Endothelial cell of umbilical vein (primary cell): ENCODE measurements at regions not wholly inside any gene's neighbourhood (a gene's known extent, or its start where the extent isn't known, plus 50 kb on each side); places are given as distances from the start of the nearest gene placed in this dataset.

Experiments used
- BruUV-seq: library from RNA; stranded (reverse); fragments of 400-500 nt; replicated peaks from 2 replicates; lab custom pipeline; 2021; lab: Mats Ljungman, UMichigan
- CTCF ChIA-PET: fragments of 300-600, 350-600 bp; sonication (Branson Sonifier 250); formaldehyde crosslinking; loops from one replicate; lab custom pipeline; 2021; ENCODE audit warnings: antibody characterized with exemption, inconsistent platforms; lab: Charles Lee
- POLR2A ChIA-PET: fragments of 300-600, 350-600 bp; sonication (Branson Sonifier 250); formaldehyde crosslinking; loops from one replicate; lab custom pipeline; 2021; ENCODE audit warnings: antibody characterized with exemption, inconsistent platforms; lab: Charles Lee
- DNase-seq: peaks from one replicate; pipeline ENCODE4 v3.0.0-alpha.2; 2011; ENCODE audit warnings: low read depth, low spot score
- FAIRE-seq: peaks from 2 replicates; lab custom pipeline; 2011; peaks lifted over from hg19 to GRCh38; lab: Jason Lieb, UNC
- H2AFZ ChIP-seq: 2 replicates; pipeline ENCODE4 v1.6.0; 2012; ENCODE audit warnings: low read depth, low read length, control low read depth, inconsistent platforms
- H3K27ac ChIP-seq: 2 replicates; pipeline ENCODE4 v1.5.1; 2011; ENCODE audit warnings: low read depth, mild to moderate bottlenecking, control low read depth, low read length, moderate library complexity; ENCODE audit not compliant: insufficient read depth
- H3K27me3 ChIP-seq, 2 experiments: 2 replicates each; pipeline versions ENCODE4 v1.6.0 to v1.6.1; 2011; ENCODE audit warnings: low read length in 2 of 2, mixed read lengths in 1 of 2; ENCODE audit not compliant: control insufficient read depth in 2 of 2, insufficient read depth in 2 of 2
- H3K36me3 ChIP-seq, 2 experiments: 2 replicates in 1 of 2; 3 replicates in 1 of 2; pipeline ENCODE4 v1.5.1; 2011; ENCODE audit warnings: low read length in 2 of 2, mild to moderate bottlenecking in 1 of 2, moderate library complexity in 1 of 2; ENCODE audit not compliant: control insufficient read depth in 2 of 2, insufficient read depth in 2 of 2; ENCODE audit errors: extremely low read depth in 1 of 2
- H3K4me1 ChIP-seq: 3 replicates; pipeline ENCODE4 v1.5.1; 2011; ENCODE audit warnings: mild to moderate bottlenecking, low read length; ENCODE audit not compliant: control insufficient read depth, insufficient read depth; ENCODE audit errors: extremely low read depth
- H3K4me2 ChIP-seq: 2 replicates; pipeline ENCODE4 v1.6.1; 2011; ENCODE audit warnings: low read length, control low read depth, mixed read lengths; ENCODE audit not compliant: insufficient read depth
- H3K4me3 ChIP-seq, 3 experiments: fragments of 200-600 bp in 1 of 3; sonication (generic), shearing (Covaris generic) in 1 of 3; replicated peaks in 1 of 3; 2 replicates each; pipeline ENCODE4 v1.5.1; 2011 to 2016; ENCODE audit warnings: control low read depth in 3 of 3, low read length in 3 of 3, mild to moderate bottlenecking in 2 of 3, inconsistent platforms in 1 of 3, low read depth in 1 of 3, moderate library complexity in 1 of 3; ENCODE audit not compliant: insufficient read depth in 1 of 3
- H3K79me2 ChIP-seq: 2 replicates; pipeline ENCODE4 v1.6.0; 2012; ENCODE audit warnings: low read length, inconsistent platforms; ENCODE audit not compliant: control insufficient read depth, insufficient read depth
- H3K9ac ChIP-seq: replicated peaks from 2 replicates; pipeline ENCODE3; 2011; ENCODE audit warnings: low read length, control low read depth; ENCODE audit not compliant: insufficient read depth; ENCODE audit errors: extremely low read depth
- H3K9me1 ChIP-seq: replicated peaks from 3 replicates; pipeline ENCODE4 v1.6.0; 2011; ENCODE audit warnings: mild to moderate bottlenecking, low read length; ENCODE audit not compliant: control insufficient read depth, insufficient read depth; ENCODE audit errors: extremely low read depth
- H3K9me3 ChIP-seq: replicated peaks from 2 replicates; pipeline ENCODE4 v1.5.1; 2012; ENCODE audit warnings: low read length, inconsistent platforms; ENCODE audit not compliant: control insufficient read depth, insufficient read depth
- H4K20me1 ChIP-seq: replicated peaks from 2 replicates; pipeline ENCODE3; 2011; ENCODE audit warnings: mild to moderate bottlenecking, low read length; ENCODE audit not compliant: control insufficient read depth, insufficient read depth; ENCODE audit errors: extremely low read depth
- CTCF ChIP-seq, 2 donors: IDR thresholded peaks; 1 replicate in 1 of 2; 2 replicates in 1 of 2; pipeline ENCODE4 v1.5.1; 2011; ENCODE audit warnings: low read length in 2 of 2, mild to moderate bottlenecking in 2 of 2, moderate library complexity in 2 of 2, control low read depth in 1 of 2, inconsistent platforms in 1 of 2, low read depth in 1 of 2; ENCODE audit not compliant: insufficient read depth in 1 of 2; ENCODE audit errors: extremely low read depth in 1 of 2
- EZH2 ChIP-seq: IDR thresholded peaks from 2 replicates; pipeline ENCODE4 v1.6.1; 2012; ENCODE audit warnings: borderline replicate concordance, low read depth, mild to moderate bottlenecking, moderate library complexity, low read length, inconsistent platforms; ENCODE audit not compliant: severe bottlenecking
- FOS ChIP-seq: IDR thresholded peaks from 2 replicates; pipeline ENCODE4 v1.6.1; 2011; ENCODE audit warnings: mild to moderate bottlenecking, low read length, moderate library complexity, borderline replicate concordance; ENCODE audit not compliant: insufficient read depth
- GATA2 ChIP-seq: IDR thresholded peaks from 2 replicates; pipeline ENCODE4 v1.7.0; 2011; ENCODE audit warnings: low read depth, mild to moderate bottlenecking, moderate library complexity, mixed read lengths, low read length; ENCODE audit not compliant: insufficient read length, insufficient read depth
- JUN ChIP-seq: IDR thresholded peaks from 2 replicates; pipeline ENCODE4 v1.6.1; 2011; ENCODE audit warnings: borderline replicate concordance, low read depth; ENCODE audit not compliant: insufficient read length, insufficient read depth
- MAX ChIP-seq: IDR thresholded peaks from 2 replicates; pipeline ENCODE4 v1.6.1; 2011; ENCODE audit not compliant: insufficient read depth, insufficient read length
- MYC ChIP-seq: IDR thresholded peaks from one replicate; pipeline ENCODE4 v1.6.1; 2011; ENCODE audit warnings: mild to moderate bottlenecking, low read depth, low read length
- POLR2A ChIP-seq: IDR thresholded peaks from 2 replicates; pipeline ENCODE4 v1.6.1; 2012; ENCODE audit warnings: low read depth, mild to moderate bottlenecking, control low read depth, low read length
- POLR2AphosphoS5 ChIP-seq: IDR thresholded peaks from 2 replicates; pipeline ENCODE4 v1.6.1; 2012; ENCODE audit warnings: low read depth, mild to moderate bottlenecking, control low read depth, low read length, moderate library complexity; ENCODE audit not compliant: insufficient read depth
- dilution Hi-C: fragments of 300-500 bp; cut with MboI; formaldehyde crosslinking; loops from one replicate; pipeline ENCODE4 v1.15.0; 2019; ENCODE audit warnings: low sequenced_read_pairs; ENCODE audit not compliant: extremely low pct_ligation_motif_present
- intact Hi-C: fragments of 100-400 bp; cut with micrococcal nuclease; formaldehyde crosslinking; loops from one replicate; pipeline ENCODE4 v1.10.0; 2022

- Histone ChIP-seq H3K27ac (no peak overlapping the region), H3K4me1 (no peaks in the 10 kb centered on the region), H4K20me1 (no peaks in the 10 kb centered on the region), H2AFZ (no peak overlapping the region), H3K27me3 (no peaks in the 10 kb centered on the region), H3K36me3 (no peaks in the 10 kb centered on the region), H3K9me3 (no peaks in the 10 kb centered on the region), H3K9ac (no peak overlapping the region), H3K9me1 (no peaks in the 10 kb centered on the region), H3K79me2 (no peaks in the 10 kb centered on the region), H3K4me2 (no peak overlapping the region), H3K4me3 (no peak overlapping the region)
- POLR2A ChIA-PET = no interaction called here
- no TSS peak for BruUV-seq
- dilution Hi-C loops (no loop called here), intact Hi-C loops (loop anchor here (1.0 kb wide), 1 partner anchor 101 kb away; no protein-coding TSS in a partner anchor)
- no peak for FAIRE-seq
- TF ChIP-seq MAX = no peak
- TF ChIP-seq GATA2 = no peak
- no peak for TF ChIP-seq FOS
- no peak for TF ChIP-seq JUN
- no peak for TF ChIP-seq EZH2
- no peak for DNase-seq
- CTCF ChIA-PET = interaction anchor here (1.2 to 2.2 kb wide), 2 partner anchors 28 to 101 kb away, joined by 3 to 14 read pairs; no protein-coding TSS in a partner anchor
These were observed 51.2 kb upstream of the PCSK6 start for GRCh38 chr15:101540480-101541239.

DNA sequence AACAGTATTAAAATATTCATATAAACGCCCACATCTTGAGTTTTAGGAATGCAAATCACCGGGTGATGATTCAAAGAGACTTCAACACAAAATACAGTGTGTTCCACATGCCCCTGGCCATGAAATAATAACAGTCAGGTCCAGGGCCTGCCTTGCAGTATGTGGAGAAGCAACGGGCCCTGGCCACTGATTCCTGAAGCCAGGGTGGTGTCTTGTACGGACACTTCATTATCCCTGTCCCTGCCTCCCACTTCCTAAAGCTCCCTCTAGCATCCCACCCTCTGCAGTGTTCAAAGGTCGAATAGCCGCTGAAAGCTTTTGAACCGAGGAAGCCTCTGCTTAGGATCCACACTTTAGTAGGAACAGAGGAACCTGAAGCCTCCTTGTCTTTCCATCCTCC, 50.4 kb upstream of the PCSK6 start:
- DNase-seq = no peak
- Histone ChIP-seq H3K79me2 (no peaks in the 10 kb centered on the region), H3K9me1 (no peaks in the 10 kb centered on the region), H3K4me3 (no peak overlapping the region), H3K36me3 (no peaks in the 10 kb centered on the region), H3K4me2 (no peak overlapping the region), H3K9ac (no peak overlapping the region), H3K9me3 (no peaks in the 10 kb centered on the region), H3K4me1 (no peaks in the 10 kb centered on the region), H3K27me3 (no peaks in the 10 kb centered on the region), H2AFZ (no peak overlapping the region), H3K27ac (no peak overlapping the region), H4K20me1 (no peaks in the 10 kb centered on the region)
- intact Hi-C loops (loop anchor here (1.0 kb wide), 1 partner anchor 101 kb away; no protein-coding TSS in a partner anchor), dilution Hi-C loops (no loop called here)
- ChIA-PET POLR2A (no interaction called here), CTCF (interaction anchor here (1.1 kb wide), 1 partner anchor 38 kb away, joined by 3 read pairs; no protein-coding TSS in a partner anchor)
- TF ChIP-seq MYC (no peak), EZH2 (no peak), POLR2A (no peak), FOS (no peak), GATA2 (no peak), POLR2AphosphoS5 (no peak), JUN (no peak), CTCF (IDR thresholded peaks at IDR 0.05; ENCODE audit: extremely low read depth in 1 of 2, insufficient read depth in 1 of 2, low read depth in 1 of 2, low read length in 2 of 2) (no peak), MAX (no peak)
- BruUV-seq = no TSS peak
- FAIRE-seq = no peak
